CD4-positive, alpha-beta memory T cell (primary cell): ENCODE measurements at regions not wholly inside any gene's neighbourhood (a gene's known extent, or its start where the extent isn't known, plus 50 kb on each side); places are given as distances from the start of the nearest gene placed in this dataset.

Experiments used
- CTCF ChIA-PET: fragments of 350-600 bp; sonication (Branson Sonifier 250); formaldehyde crosslinking; loops from one replicate; lab custom pipeline; 2021; ENCODE audit warnings: inconsistent platforms; ENCODE audit not compliant: partially characterized antibody; lab: Charles Lee
- POLR2A ChIA-PET: fragments of 350-600 bp; sonication (Branson Sonifier 250); formaldehyde crosslinking; loops from one replicate; lab custom pipeline; 2021; ENCODE audit not compliant: partially characterized antibody; lab: Charles Lee
- DNase-seq, 5 donors: peaks; one replicate each; pipeline versions ENCODE4 v3.0.0 to v3.0.0-alpha.2; 2020 to 2022; ENCODE audit warnings: mixed read lengths in 1 of 5
- H3K27ac ChIP-seq: one replicate; pipeline ENCODE4 v1.7.0; 2013; ENCODE audit warnings: low read depth, low read length
- H3K27me3 ChIP-seq: 2 replicates; pipeline ENCODE4 v1.7.0; 2013; ENCODE audit warnings: mild to moderate bottlenecking, low read length, moderate library complexity; ENCODE audit not compliant: insufficient read depth
- H3K36me3 ChIP-seq: 2 replicates; pipeline ENCODE4 v1.7.0; 2013; ENCODE audit warnings: mild to moderate bottlenecking, low read length, moderate library complexity; ENCODE audit not compliant: insufficient read depth
- H3K4me1 ChIP-seq: 2 replicates; pipeline ENCODE4 v1.7.0; 2013; ENCODE audit warnings: mild to moderate bottlenecking, low read length, moderate library complexity; ENCODE audit not compliant: insufficient read depth
- H3K4me3 ChIP-seq, 2 donors: one replicate each; pipeline ENCODE4 v1.7.0; 2013; ENCODE audit warnings: low read length in 2 of 2, mild to moderate bottlenecking in 1 of 2
- H3K9me3 ChIP-seq, 2 donors: one replicate each; pipeline ENCODE4 v1.7.0; 2013; ENCODE audit warnings: low read length in 2 of 2, control low read depth in 1 of 2; ENCODE audit not compliant: control insufficient read depth in 1 of 2
- H3K27ac Mint-ChIP-seq, 7 donors: one replicate each; pipeline ENCODE4 v1.8.0; 2020 to 2021; ENCODE audit warnings: mixed read lengths in 7 of 7, mild to moderate bottlenecking in 6 of 7, inconsistent platforms in 3 of 7, moderate library complexity in 3 of 7
- H3K27me3 Mint-ChIP-seq, 2 donors: one replicate each; pipeline ENCODE4 v1.8.0; 2020 to 2021; ENCODE audit warnings: mixed read lengths in 2 of 2
- H3K36me3 Mint-ChIP-seq, 2 donors: one replicate each; pipeline ENCODE4 v1.8.0; 2020 to 2021; ENCODE audit warnings: mixed read lengths in 2 of 2, inconsistent platforms in 1 of 2, mild to moderate bottlenecking in 1 of 2
- H3K4me1 Mint-ChIP-seq, 4 donors: one replicate each; pipeline ENCODE4 v1.8.0; 2020 to 2021; ENCODE audit warnings: mixed read lengths in 4 of 4, mild to moderate bottlenecking in 1 of 4
- H3K4me3 Mint-ChIP-seq, 8 donors: one replicate each; pipeline ENCODE4 v1.8.0; 2020 to 2021; ENCODE audit warnings: mixed read lengths in 8 of 8, mild to moderate bottlenecking in 7 of 8, moderate library complexity in 6 of 8, inconsistent platforms in 3 of 8
- H3K9me3 Mint-ChIP-seq, 8 donors: one replicate each; pipeline ENCODE4 v1.8.0; 2020 to 2021; ENCODE audit warnings: mixed read lengths in 8 of 8, mild to moderate bottlenecking in 5 of 8, inconsistent platforms in 3 of 8, moderate library complexity in 1 of 8
- intact Hi-C: fragments of 100-400 bp; cut with micrococcal nuclease; formaldehyde crosslinking; loops from one replicate; pipeline ENCODE4 v1.15.1; 2023

- H3K27ac ChIP-seq: no peak overlapping the region
- Mint-ChIP-seq H3K36me3 (no peaks in the 10 kb centered on the region), H3K4me3 (no peak overlapping the region), H3K9me3 (peaks cover 0 to 2% (median 0%) of the 10 kb centered on the region in 8 donors), H3K4me1 (peaks cover under 1 to 3% (median under 1%) of the 10 kb centered on the region in 4 donors), H3K27ac (no peak overlapping the region), H3K27me3 (peaks cover 0 to 2% of the 10 kb centered on the region in 2 donors)
- intact Hi-C loops: no loop called here
- H3K4me1 ChIP-seq: no peaks in the 10 kb centered on the region
- CTCF ChIA-PET: no interaction called here
- no peaks in the 10 kb centered on the region for H3K36me3 ChIP-seq
- H3K9me3 ChIP-seq: no peaks in the 10 kb centered on the region
- POLR2A ChIA-PET: no interaction called here
- H3K27me3 ChIP-seq: no peaks in the 10 kb centered on the region
- DNase-seq: no peak
- H3K4me3 ChIP-seq: no peak overlapping the region
Observed at GRCh38 chr6:139987091-139987490, 612.6 kb upstream of the CITED2 start.

GRCh38 chr6:139985236-139985815, 610.9 kb upstream of the CITED2 start:
- ChIA-PET CTCF (no interaction called here), POLR2A (no interaction called here)
- H3K36me3 ChIP-seq: no peaks in the 10 kb centered on the region
- H3K9me3 ChIP-seq: no peaks in the 10 kb centered on the region
- H3K4me1 ChIP-seq: no peaks in the 10 kb centered on the region
- Mint-ChIP-seq H3K27me3 (peaks cover 0 to 2% of the 10 kb centered on the region in 2 donors), H3K4me1 (peaks cover 5 to 10% (median 8%) of the 10 kb centered on the region in 4 donors), H3K4me3 (no peak overlapping the region), H3K27ac (no peak overlapping the region), H3K36me3 (no peaks in the 10 kb centered on the region), H3K9me3 (peaks cover 0 to 2% (median 0%) of the 10 kb centered on the region in 8 donors)
- no peak for DNase-seq
- H3K27me3 ChIP-seq: no peaks in the 10 kb centered on the region
- H3K4me3 ChIP-seq: no peak overlapping the region
- intact Hi-C loops: no loop called here
- H3K27ac ChIP-seq: no peak overlapping the region

GRCh38 chr6:139984317-139984716, 609.9 kb upstream of the CITED2 start:
- Mint-ChIP-seq H3K36me3 (no peaks in the 10 kb centered on the region), H3K27me3 (peaks cover 0 to 2% of the 10 kb centered on the region in 2 donors), H3K4me3 (no peak overlapping the region), H3K27ac (no peak overlapping the region), H3K9me3 (peaks cover 0 to 2% (median 0%) of the 10 kb centered on the region in 8 donors), H3K4me1 (peaks cover 5 to 10% (median 8%) of the 10 kb centered on the region in 4 donors)
- intact Hi-C loops: no loop called here
- no peak for DNase-seq
- Histone ChIP-seq H3K27ac (no peak overlapping the region), H3K27me3 (no peaks in the 10 kb centered on the region), H3K36me3 (no peaks in the 10 kb centered on the region), H3K4me3 (no peak overlapping the region), H3K9me3 (no peaks in the 10 kb centered on the region), H3K4me1 (no peaks in the 10 kb centered on the region)
- ChIA-PET CTCF (no interaction called here), POLR2A (no interaction called here)

GRCh38 chr6:139983555-139984276, 609.3 kb upstream of the CITED2 start:
- peaks cover 5 to 10% (median 8%) of the 10 kb centered on the region in 4 donors for H3K4me1 Mint-ChIP-seq
- no peak overlapping the region for H3K4me3 Mint-ChIP-seq
- DNase-seq: no peak
- peak overlapping the region in 1 of 7 donors; percentile 13 for H3K27ac Mint-ChIP-seq
- no peaks in the 10 kb centered on the region for H3K36me3 Mint-ChIP-seq
- no peaks in the 10 kb centered on the region for H3K4me1 ChIP-seq
- ChIA-PET POLR2A (no interaction called here), CTCF (no interaction called here)
- no peaks in the 10 kb centered on the region for H3K9me3 ChIP-seq
- H3K9me3 Mint-ChIP-seq: peaks cover 0 to 2% (median 0%) of the 10 kb centered on the region in 8 donors
- H3K27me3 Mint-ChIP-seq: peaks cover 0 to 2% of the 10 kb centered on the region in 2 donors
- H3K27ac ChIP-seq: no peak overlapping the region
- H3K4me3 ChIP-seq: no peak overlapping the region
- no peaks in the 10 kb centered on the region for H3K27me3 ChIP-seq
- intact Hi-C loops: no loop called here
- no peaks in the 10 kb centered on the region for H3K36me3 ChIP-seq

- Mint-ChIP-seq H3K9me3 (no peaks in the 10 kb centered on the region), H3K36me3 (no peaks in the 10 kb centered on the region), H3K4me3 (peak overlapping the region in 1 of 8 donors; percentile 17), H3K27me3 (peaks cover 0 to 2% of the 10 kb centered on the region in 2 donors), H3K4me1 (peaks cover 5 to 10% (median 8%) of the 10 kb centered on the region in 4 donors), H3K27ac (no peak overlapping the region)
- ChIA-PET CTCF (no interaction called here), POLR2A (no interaction called here)
- no peak overlapping the region for H3K27ac ChIP-seq
- intact Hi-C loops: no loop called here
- H3K4me1 ChIP-seq: no peaks in the 10 kb centered on the region
- DNase-seq: no peak
- H3K4me3 ChIP-seq: no peak overlapping the region
- no peaks in the 10 kb centered on the region for H3K36me3 ChIP-seq
- no peaks in the 10 kb centered on the region for H3K9me3 ChIP-seq
- no peaks in the 10 kb centered on the region for H3K27me3 ChIP-seq
Observed at GRCh38 chr6:139982652-139983295, 608.3 kb upstream of the CITED2 start.

GRCh38 chr6:139982195-139982594, 607.7 kb upstream of the CITED2 start:
- Mint-ChIP-seq H3K4me3 (no peak overlapping the region), H3K27me3 (peaks cover 3 to 5% of the 10 kb centered on the region in 2 donors), H3K36me3 (no peaks in the 10 kb centered on the region), H3K27ac (no peak overlapping the region), H3K4me1 (peaks cover 5 to 10% (median 8%) of the 10 kb centered on the region in 4 donors), H3K9me3 (no peaks in the 10 kb centered on the region)
- H3K4me1 ChIP-seq: no peaks in the 10 kb centered on the region
- no peak overlapping the region for H3K4me3 ChIP-seq
- no peaks in the 10 kb centered on the region for H3K27me3 ChIP-seq
- no peak overlapping the region for H3K27ac ChIP-seq
- intact Hi-C loops: no loop called here
- DNase-seq: no peak
- no peaks in the 10 kb centered on the region for H3K36me3 ChIP-seq
- CTCF ChIA-PET: no interaction called here
- H3K9me3 ChIP-seq: no peaks in the 10 kb centered on the region
- POLR2A ChIA-PET: interaction anchor here (0.9 kb wide), 1 partner anchor 609 kb away, joined by 3 read pairs; no protein-coding TSS in a partner anchor

GRCh38 chr6:139981768-139982181, 607.3 kb upstream of the CITED2 start:
- H3K27ac Mint-ChIP-seq: peak overlapping the region in 1 of 7 donors; percentile 9

More at GRCh38 chr6:139981768-139982181, 607.3 kb upstream of the CITED2 start:
- H3K4me1 ChIP-seq: no peaks in the 10 kb centered on the region
- peaks cover 3 to 5% of the 10 kb centered on the region in 2 donors for H3K27me3 Mint-ChIP-seq
- H3K9me3 Mint-ChIP-seq: no peaks in the 10 kb centered on the region
- DNase-seq: no peak
- H3K4me3 Mint-ChIP-seq: peak overlapping the region in 1 of 8 donors; percentile 0
- H3K4me3 ChIP-seq: no peak overlapping the region
- peaks cover 5 to 10% (median 8%) of the 10 kb centered on the region in 4 donors for H3K4me1 Mint-ChIP-seq
- CTCF ChIA-PET: no interaction called here
- POLR2A ChIA-PET: interaction anchor here (0.9 to 1.1 kb wide), 2 partner anchors 608 to 612 kb away, joined by 3 to 4 read pairs; no protein-coding TSS in a partner anchor
- intact Hi-C loops: no loop called here
- H3K27ac ChIP-seq: no peak overlapping the region
- no peaks in the 10 kb centered on the region for H3K36me3 Mint-ChIP-seq
- H3K36me3 ChIP-seq: no peaks in the 10 kb centered on the region
- no peaks in the 10 kb centered on the region for H3K27me3 ChIP-seq
- no peaks in the 10 kb centered on the region for H3K9me3 ChIP-seq
